GM18951 (cell line): ENCODE measurements at regions not wholly inside any gene's neighbourhood (a gene's known extent, or its start where the extent isn't known, plus 50 kb on each side); places are given as distances from the start of the nearest gene placed in this dataset.

Experiments used
- POLR2A ChIP-seq: IDR thresholded peaks from 4 replicates; pipeline ENCODE4 v1.6.1; 2011; ENCODE audit warnings: mild to moderate bottlenecking; ENCODE audit not compliant: insufficient read length, insufficient read depth; ENCODE audit errors: extremely low read depth
- in situ Hi-C: fragments of 300-500 bp; cut with MboI; formaldehyde crosslinking; loops from one replicate; pipeline ENCODE4 v1.12.0; 2022; ENCODE audit warnings: low sequenced_read_pairs, mixed read lengths, inconsistent platforms; ENCODE audit not compliant: unreplicated experiment

- in situ Hi-C loops: no loop called here
- no peak for TF ChIP-seq POLR2A
Observed at GRCh38 chr9:88796947-88797346, 194.3 kb upstream of the S1PR3 start.

- in situ Hi-C loops: no loop called here
- no peak for TF ChIP-seq POLR2A
Observed at GRCh38 chr9:88798476-88798875, 192.8 kb upstream of the S1PR3 start.

DNA sequence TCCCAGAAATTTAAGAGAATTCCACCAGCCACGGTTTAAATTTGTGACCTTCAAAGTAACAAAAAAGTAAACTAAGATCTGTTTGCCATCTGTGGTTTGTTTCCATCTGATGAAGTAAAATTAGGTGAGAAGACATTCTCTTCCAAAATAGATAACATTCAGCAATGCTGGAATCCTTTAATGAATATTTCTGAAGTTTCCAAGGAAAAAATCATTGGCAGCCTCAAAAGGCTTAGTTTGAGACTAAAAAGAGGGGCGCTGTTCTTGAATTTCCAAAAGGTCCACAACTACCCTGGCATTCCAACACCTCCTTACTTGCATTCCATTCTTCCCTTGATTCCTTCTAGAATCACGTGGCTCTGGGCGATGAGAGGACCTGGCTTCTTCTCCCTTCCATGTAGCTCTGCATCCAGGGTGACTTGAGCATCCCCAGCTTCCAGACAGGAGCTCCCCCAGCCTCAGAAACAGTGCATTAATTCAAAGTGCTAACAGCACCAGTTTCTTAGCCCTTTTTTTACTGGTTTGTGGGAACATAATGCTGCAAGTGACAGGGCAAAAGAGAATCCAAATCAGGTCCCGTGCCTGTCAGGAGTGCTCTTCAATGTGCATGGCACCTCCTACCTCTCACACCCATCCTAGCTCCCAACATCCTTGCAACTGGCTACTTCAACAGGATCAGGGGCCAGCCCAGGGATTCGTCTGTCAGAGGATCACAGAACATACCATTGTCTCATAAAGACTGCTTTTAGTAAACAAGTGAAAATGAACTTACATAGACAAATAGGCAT is 191.5 kb upstream of the S1PR3 start:
- TF ChIP-seq POLR2A: no peak
- in situ Hi-C loops: no loop called here

DNA sequence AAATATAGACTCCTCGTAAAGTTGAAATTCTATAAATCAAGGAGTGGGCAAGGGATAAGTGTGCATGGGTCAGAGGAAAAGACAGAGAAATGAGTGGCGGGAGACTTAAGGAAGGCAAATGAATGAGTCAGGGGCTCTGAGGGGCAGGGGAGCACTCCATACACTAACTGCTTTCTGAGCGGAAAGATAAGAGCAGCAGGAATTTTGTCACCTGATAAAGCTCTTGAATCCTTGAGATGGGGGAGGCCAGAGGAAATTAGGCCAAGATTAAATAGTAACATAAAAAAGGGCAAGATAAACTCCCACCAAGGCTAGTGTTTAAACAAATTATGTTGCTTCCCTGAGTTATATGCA is 191.0 kb upstream of the S1PR3 start:
- in situ Hi-C loops: no loop called here

GRCh38 chr9:88801214-88801796 is 190.0 kb upstream of the S1PR3 start:
- in situ Hi-C loops: no loop called here
- TF ChIP-seq POLR2A: no peak

More for the DNA sequence above, 191.0 kb upstream of the S1PR3 start:
- TF ChIP-seq POLR2A: no peak

DNA sequence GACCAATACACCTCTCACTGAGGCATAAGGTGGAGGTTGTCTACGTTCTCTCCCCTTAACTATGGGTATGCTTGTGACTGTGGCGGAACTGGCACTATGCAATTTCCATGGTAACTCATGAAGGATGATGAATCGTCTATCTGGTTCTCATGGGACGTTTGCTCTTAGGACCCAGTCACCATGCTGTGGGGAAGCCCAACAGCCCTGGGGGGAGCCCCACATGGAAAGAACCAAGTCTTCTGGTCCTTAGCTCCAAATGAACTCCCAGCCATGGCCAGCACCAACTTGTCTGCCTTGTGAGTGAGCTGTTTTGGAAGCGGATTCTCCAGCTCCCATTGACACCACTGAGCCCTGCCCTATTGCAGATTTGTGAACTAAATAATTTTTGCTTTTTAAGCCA is 188.7 kb upstream of the S1PR3 start:
- no peak for TF ChIP-seq POLR2A
- in situ Hi-C loops: no loop called here

- no peak for TF ChIP-seq POLR2A
- in situ Hi-C loops: no loop called here
Observed at GRCh38 chr9:88803546-88804253, 187.6 kb upstream of the S1PR3 start.

DNA sequence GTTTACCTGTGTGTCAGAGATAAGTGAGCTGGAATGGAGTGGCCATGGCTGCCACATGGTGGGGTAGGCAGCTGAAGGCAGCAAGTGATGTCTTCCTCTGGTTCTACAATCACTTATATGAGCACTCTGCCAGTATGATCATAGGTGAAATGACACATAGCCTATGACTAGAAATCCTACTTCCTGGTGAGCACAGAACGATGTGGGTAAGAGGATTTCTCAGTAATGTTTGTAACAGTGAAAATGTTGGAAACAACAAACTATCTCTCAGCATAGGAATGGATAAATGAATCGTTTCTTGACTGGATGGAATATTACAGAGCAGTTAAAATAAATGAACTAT is 187.0 kb upstream of the S1PR3 start:
- TF ChIP-seq POLR2A: no peak
- in situ Hi-C loops: no loop called here

GRCh38 chr9:88805217-88805943 is 185.9 kb upstream of the S1PR3 start:
- no peak for TF ChIP-seq POLR2A
- in situ Hi-C loops: no loop called here

- TF ChIP-seq POLR2A: no peak
- in situ Hi-C loops: no loop called here
Observed at GRCh38 chr9:88807426-88807825, 183.8 kb upstream of the S1PR3 start.

DNA sequence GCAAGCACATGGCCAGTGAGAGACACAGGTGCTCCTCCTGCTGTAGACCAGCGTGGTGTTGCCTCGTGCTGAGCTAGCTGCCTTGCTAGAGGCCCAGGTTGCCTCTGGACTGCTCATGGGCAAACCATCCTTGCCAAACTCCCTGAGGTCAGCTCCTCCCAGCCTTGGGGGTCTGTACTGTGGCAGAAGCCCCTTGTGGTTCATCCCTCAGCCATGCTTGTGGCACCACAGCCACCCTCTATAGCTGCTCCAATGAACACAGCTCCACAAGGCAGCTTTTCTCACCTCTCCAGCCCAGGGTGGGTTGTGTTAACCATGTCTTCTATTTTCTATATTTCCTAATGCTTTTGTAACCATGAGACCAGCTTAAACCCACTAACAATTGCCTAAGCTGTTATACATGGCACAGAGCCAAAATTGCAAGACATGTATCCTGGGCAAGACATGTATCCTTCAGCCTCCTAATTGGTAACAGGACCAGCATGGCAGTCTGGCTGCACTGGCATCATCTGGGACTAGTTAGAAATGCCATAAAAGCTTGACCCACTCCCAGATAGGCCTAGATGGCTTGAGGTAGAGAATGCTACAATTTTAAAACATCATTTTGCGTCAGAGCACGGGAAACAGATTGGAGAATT is 183.1 kb upstream of the S1PR3 start:
- no peak for TF ChIP-seq POLR2A
- in situ Hi-C loops: no loop called here

GRCh38 chr9:88808761-88809354 is 182.4 kb upstream of the S1PR3 start:
- TF ChIP-seq POLR2A: no peak
- in situ Hi-C loops: no loop called here
